Adrenal gland (tissue), 5 donors: ENCODE measurements at regions not wholly inside any gene's neighbourhood (a gene's known extent, or its start where the extent isn't known, plus 50 kb on each side); places are given as distances from the start of the nearest gene placed in this dataset.

ENCODE experiments used
- POLR2A ChIP-seq, 2 donors: fragments of 450-650 bp; IDR thresholded peaks; one replicate each; pipeline ENCODE4 v1.6.1; 2017; ENCODE audit warnings: antibody characterized with exemption in 2 of 2, mild to moderate bottlenecking in 2 of 2, moderate library complexity in 1 of 2
- TF ChIP-seq, protein P1 (sequence below), 6 experiments: fragments of 450-650 bp in 4 of 6; fragments of 200-600 bp in 2 of 6; sonication (generic) in 1 of 6; IDR thresholded peaks; 1 replicate in 5 of 6; 2 replicates in 1 of 6; pipeline versions ENCODE4 v1.5.1 to v1.8.0; 2016 to 2021; ENCODE audit warnings: antibody characterized with exemption in 6 of 6, mild to moderate bottlenecking in 2 of 6, moderate library complexity in 1 of 6
- donor health status: DM: no; HTN: no; CAD: no.

DNA sequence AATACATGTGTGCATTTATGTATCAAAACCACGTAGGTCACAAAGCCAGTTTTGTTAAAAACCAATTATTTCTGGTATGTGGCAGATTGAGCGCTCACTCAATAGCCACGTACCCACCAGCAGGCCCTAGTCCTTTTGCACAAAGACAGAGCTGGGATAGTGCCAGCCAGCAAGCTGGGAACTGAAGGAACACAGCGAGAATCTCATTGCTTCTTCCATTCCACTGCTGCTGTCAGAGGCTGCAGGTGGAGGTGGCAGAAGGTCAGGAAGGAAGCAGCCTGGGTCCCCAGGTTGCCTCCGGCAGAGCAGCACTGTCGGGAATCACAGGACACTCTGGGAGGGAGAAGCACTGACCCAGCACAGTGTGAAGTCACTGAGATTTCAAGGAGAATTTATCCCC is 385.5 kb upstream of the PFKP start:
- no peak for TF ChIP-seq POLR2A (IDR thresholded peaks at IDR 0.05)
- TF ChIP-seq, protein P1, sequence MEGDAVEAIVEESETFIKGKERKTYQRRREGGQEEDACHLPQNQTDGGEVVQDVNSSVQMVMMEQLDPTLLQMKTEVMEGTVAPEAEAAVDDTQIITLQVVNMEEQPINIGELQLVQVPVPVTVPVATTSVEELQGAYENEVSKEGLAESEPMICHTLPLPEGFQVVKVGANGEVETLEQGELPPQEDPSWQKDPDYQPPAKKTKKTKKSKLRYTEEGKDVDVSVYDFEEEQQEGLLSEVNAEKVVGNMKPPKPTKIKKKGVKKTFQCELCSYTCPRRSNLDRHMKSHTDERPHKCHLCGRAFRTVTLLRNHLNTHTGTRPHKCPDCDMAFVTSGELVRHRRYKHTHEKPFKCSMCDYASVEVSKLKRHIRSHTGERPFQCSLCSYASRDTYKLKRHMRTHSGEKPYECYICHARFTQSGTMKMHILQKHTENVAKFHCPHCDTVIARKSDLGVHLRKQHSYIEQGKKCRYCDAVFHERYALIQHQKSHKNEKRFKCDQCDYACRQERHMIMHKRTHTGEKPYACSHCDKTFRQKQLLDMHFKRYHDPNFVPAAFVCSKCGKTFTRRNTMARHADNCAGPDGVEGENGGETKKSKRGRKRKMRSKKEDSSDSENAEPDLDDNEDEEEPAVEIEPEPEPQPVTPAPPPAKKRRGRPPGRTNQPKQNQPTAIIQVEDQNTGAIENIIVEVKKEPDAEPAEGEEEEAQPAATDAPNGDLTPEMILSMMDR (IDR thresholded peaks at IDR 0.05): no peak
